GM19468 (cell line): ENCODE measurements at regions not wholly inside any gene's neighbourhood (a gene's known extent, or its start where the extent isn't known, plus 50 kb on each side); places are given as distances from the start of the nearest gene placed in this dataset.
"Not testable (repeated sequence)": the region's sequence is repeated elsewhere in the genome, so short reads cannot be mapped to it uniquely, and the experiment has no call there.

Source experiments
- ATAC-seq: cut with Tn5 transposase; IDR thresholded peaks from one replicate; pipeline ENCODE4 v1.9.1; 2021; ENCODE audit warnings: mild to moderate bottlenecking, moderate library complexity, moderate number of reproducible peaks; ENCODE audit not compliant: unreplicated experiment; ENCODE audit errors: extremely low read depth

- ATAC-seq: no peak
Observed at GRCh38 chr13:107612376-107612775, 603.0 kb downstream of the LIG4 start.

GRCh38 chr13:107608736-107609135 is 606.6 kb downstream of the LIG4 start:
- no peak for ATAC-seq

DNA sequence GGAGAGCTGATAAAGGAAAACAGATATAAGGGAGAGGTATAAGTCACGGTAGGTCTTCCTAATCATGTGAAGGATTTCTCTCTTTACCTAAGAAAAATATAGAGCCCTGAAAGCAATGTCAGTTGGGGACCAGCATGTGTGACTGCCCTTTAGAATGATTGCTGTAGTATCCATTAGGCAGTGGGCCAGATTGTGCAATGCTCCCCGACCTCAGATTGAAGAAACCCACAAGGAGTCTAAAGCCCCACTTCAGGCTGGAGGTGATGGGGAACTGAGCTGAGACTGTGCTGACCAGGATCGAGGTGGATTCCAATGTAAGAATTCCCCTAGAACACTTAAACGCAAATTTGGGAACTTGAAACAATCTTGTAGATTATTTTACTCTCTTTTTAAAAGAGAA is 614.4 kb downstream of the LIG4 start:
- ATAC-seq: no peak

DNA sequence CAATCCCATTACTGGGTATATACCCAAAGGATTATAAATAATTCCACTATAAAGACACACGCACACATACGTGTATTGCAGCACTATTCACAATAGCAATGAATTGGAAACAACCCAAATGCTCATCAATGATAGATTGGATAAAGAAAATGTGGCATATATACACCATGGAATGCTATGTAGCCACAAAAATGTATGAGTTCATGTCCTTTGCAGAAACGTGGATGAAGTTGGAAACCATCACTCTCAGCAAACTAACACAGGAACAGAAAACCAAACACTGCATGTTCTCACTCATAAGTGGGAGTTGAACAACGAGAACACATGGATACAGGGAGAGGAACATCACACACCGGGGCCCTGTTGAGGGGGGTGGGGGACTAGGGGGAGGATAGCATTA is 619.0 kb downstream of the LIG4 start:
- ATAC-seq: not testable (repeated sequence)

DNA sequence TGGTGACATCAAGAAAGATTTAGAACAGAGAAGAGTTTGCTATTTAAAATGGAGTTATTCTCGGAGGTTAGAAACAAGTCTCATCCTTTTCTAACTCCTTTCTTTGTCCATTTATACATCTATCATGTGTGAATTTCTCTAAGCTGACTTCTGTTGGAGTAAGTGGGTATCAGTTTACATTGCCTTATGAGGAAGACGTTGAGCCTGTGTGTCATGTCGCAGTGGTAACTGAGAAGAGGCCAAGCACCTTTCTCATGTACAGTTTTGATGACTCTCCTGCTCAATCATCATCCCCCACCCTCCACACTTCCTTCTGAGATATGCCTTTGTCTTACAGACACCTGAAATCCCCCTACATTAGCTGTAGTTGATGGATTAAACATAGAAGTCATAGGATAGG is 624.8 kb downstream of the LIG4 start:
- ATAC-seq: no peak

DNA sequence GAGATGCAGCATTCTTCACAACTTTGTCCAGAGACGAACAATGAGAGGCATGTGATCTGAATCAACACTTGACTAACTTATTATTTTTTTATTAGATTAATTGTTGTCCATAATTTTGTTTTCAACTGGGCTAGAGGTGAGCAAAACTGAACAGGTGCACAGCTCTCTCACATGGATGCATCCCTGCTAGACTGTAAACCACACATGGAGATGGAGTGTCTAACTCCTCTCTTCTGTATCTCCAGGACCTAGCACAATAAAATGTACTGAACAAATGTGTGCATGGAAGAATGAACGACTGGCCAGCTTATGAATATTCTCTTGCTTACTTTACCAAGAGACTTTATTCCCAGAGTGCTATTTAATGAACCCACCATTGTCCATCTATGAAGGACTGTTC is 627.7 kb downstream of the LIG4 start:
- no peak for ATAC-seq

DNA sequence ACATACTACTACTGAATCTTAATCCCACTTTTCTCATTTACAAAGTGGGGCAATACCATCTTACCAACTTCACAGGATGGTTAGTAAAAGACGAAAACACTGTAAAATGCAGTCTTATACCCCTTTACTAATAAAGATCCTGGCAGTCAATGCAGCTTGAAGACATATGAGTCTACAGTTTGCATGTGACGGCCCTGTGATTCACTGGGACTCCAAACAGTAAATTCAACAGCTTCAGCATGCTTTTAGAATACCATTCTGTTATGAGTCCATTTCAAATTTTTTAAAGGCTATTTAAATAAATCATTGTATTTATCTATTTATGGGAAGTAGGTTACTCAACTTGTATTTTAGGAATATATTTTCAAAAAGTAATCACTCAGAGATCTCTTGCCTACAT is 629.1 kb downstream of the LIG4 start:
- no peak for ATAC-seq

GRCh38 chr13:107585469-107586180 is 629.7 kb downstream of the LIG4 start:
- no peak for ATAC-seq

DNA sequence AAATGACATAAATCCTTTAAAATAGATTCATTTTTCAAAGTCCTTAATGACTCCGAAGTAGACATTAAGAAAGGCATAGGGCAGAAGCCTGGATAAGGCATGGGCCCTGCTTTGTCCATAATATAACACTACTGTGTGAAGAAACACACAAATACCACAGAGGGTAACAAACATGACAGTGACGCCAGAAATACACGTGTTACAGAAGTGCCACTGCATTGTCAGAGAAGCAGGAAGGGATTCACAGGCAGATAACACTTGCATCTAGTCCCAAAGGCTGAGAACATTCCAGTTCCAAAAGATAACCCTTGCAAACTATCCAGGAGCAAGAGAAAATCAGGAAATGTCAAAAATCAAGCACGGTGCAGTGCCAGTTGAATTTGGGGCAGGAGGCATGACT is 633.2 kb downstream of the LIG4 start:
- no peak for ATAC-seq

GRCh38 chr13:107580741-107581412 is 634.5 kb downstream of the LIG4 start:
- no peak for ATAC-seq

- no peak for ATAC-seq
Observed at GRCh38 chr13:107576430-107576829, 638.9 kb downstream of the LIG4 start.

DNA sequence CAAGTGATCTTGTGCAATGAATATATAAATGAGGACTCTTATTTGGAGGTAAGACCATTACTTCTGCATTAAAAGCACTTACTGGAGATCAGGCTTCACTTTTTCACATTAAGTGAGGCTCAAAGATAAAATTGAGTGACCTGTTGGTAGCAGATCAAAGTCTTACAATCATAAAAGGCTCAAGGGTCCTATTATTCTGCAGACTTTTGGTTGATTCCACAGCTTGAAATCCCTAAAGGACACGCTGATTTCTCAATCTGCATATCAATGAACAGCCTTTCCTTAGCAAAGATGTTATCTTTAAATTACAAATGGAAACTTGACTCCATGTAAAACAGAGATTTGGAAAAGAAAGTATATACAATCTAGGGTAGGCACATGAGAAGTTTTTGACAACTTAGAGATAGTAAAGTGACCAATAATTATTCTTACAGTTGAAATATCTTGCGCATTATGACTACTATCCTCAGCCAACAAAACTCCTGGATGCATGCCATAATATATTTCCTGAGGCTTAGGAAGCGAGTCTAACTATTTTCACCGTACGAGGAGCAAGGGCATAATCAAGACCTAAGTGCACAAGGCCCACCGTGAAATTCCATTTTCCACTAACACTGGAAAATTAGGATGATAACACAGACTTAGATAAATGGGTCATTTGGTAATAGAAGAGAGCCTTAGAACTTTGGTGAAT is 640.7 kb downstream of the LIG4 start:
- no peak for ATAC-seq

- ATAC-seq: no peak
Observed at GRCh38 chr13:107573184-107573583, 642.2 kb downstream of the LIG4 start.

DNA sequence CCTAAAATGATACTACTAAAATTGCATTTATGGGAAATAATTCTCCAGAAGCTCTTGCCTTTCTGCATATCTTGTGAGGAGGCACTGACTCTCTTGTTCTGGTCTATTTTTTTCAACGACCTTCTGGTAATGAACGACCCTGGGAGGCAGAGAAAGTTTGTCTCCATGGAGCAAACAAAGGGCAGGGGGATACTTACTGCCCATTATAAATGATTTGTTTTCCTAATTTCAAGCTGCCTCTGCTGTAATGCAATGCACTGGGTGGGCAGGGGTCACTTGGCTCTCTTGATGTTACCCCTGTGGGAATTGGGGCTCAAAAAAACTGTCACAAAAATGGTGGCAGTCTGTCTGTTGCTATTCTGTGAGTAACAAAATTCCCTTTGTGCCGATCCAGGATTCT is 643.2 kb downstream of the LIG4 start:
- no peak for ATAC-seq

- no peak for ATAC-seq
Observed at GRCh38 chr13:107568181-107568580, 647.2 kb downstream of the LIG4 start.

DNA sequence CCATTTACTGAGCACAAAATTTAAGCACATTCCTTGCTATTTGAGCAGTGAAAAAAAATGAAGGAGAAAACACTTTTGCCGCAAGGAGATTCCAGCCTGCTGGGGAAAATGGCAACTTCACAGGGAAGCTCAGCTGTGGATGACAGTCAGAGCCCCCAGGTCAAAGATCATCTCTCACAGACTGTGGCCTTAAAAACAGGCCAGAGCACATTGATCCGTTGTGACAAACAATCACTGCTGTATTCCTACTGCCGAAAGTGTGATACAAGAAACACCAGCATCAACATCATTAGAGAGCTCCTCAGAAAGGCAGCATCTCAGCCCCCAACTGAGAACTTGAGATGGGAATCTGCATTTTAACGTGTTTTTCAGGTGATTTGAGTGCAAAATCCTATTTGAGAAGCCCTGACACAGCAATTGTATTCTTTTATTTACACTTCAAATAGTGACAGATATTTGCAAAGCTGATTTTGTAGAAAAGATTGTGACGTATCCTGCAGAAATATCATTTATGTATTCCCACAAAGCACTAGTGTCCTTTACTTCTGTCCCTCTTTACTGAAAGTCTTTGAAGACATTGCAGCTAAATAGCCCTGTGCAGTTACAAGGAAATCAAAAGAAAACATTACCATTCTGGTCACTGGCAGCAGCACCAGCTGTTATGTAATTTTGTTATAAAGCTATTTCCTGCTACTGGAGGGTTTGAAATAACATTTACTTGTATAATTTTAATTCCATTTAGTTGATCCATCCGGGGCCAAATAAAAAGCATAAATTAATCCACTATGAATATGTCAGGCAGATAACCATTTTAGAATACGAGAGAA is 652.0 kb downstream of the LIG4 start:
- ATAC-seq: no peak

DNA sequence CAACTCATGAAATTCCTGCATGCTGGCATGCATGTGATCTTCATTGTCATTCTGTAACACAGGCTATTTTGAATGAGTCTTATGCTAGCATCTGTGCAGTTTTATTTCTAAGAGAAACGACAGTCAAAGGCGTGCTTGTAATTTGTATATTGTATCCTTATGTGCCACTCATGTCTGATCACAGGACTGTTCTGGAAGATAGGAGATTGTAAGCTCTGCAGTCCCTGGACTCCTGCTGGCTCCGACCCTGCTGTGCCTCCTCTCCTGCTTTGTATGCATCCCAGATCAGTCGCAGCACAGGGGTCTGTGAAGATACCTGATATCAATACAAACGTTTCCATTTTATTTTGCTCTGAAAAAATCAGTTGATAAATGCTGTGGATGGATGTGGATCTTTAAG is 653.1 kb downstream of the LIG4 start:
- no peak for ATAC-seq

- no peak for ATAC-seq
Observed at GRCh38 chr13:107554460-107554859, 660.9 kb downstream of the LIG4 start.

- ATAC-seq: no peak
Observed at GRCh38 chr13:107553838-107554237, 661.5 kb downstream of the LIG4 start.

DNA sequence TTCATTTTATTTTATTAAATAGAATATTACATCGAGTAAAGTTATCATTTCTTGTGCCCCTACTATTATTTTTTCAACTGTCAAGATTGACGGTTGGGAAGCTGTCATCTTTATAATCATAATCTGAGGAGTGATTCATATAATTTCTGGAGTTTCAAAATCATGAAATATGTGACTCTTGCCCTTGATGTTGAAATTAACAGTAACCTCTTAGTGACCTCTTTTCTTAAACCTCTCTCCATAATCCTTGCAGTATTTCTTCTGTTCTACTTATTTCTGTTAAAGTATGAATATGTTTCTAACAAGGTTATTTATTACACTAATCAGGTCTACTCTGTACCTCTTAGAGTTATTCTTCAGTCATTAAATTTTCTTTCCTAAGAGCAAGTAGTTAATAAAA is 663.8 kb downstream of the LIG4 start:
- ATAC-seq: no peak

- no peak for ATAC-seq
Observed at GRCh38 chr13:107548338-107548737, 667.0 kb downstream of the LIG4 start.
